ENCODE measurements at regions not wholly inside any gene's neighbourhood (a gene's known extent, or its start where the extent isn't known, plus 50 kb on each side); places are given as distances from the start of the nearest gene placed in this dataset.

GRCh38 chr3:152682477-152682876, 152.5 kb upstream of the P2RY1 start:
- TF ChIP-seq CTCF (IDR thresholded peaks at IDR 0.05) (no peak), POLR2A (IDR thresholded peaks at IDR 0.05) (no peak)

Data from thyroid gland (tissue), 4 donors.